Stomach smooth muscle (tissue), 2 donors: ENCODE measurements at regions not wholly inside any gene's neighbourhood (a gene's known extent, or its start where the extent isn't known, plus 50 kb on each side); places are given as distances from the start of the nearest gene placed in this dataset.

Experiments used
- H3K27ac ChIP-seq: one replicate; pipeline ENCODE4 v1.7.0; 2013; ENCODE audit warnings: mild to moderate bottlenecking, low read length, inconsistent platforms
- H3K27me3 ChIP-seq, 2 donors: one replicate each; pipeline ENCODE4 v1.7.0; 2013; ENCODE audit warnings: low read length in 2 of 2; ENCODE audit not compliant: insufficient read depth in 2 of 2, control insufficient read depth in 1 of 2
- H3K36me3 ChIP-seq, 2 donors: one replicate each; pipeline ENCODE4 v1.7.0; 2013; ENCODE audit warnings: low read length in 2 of 2; ENCODE audit not compliant: control insufficient read depth in 2 of 2, insufficient read depth in 2 of 2
- H3K4me1 ChIP-seq: one replicate; pipeline ENCODE4 v1.7.0; 2013; ENCODE audit warnings: low read length; ENCODE audit not compliant: control insufficient read depth, insufficient read depth
- H3K4me3 ChIP-seq, 2 donors: one replicate each; pipeline ENCODE4 v1.7.0; 2013; ENCODE audit warnings: low read length in 2 of 2
- H3K9ac ChIP-seq, 2 donors: one replicate each; pipeline ENCODE4 v1.7.0; 2013; ENCODE audit warnings: low read length in 2 of 2, mild to moderate bottlenecking in 1 of 2
- H3K9me3 ChIP-seq, 2 donors: one replicate each; pipeline ENCODE4 v1.7.0; 2013; ENCODE audit warnings: low read length in 2 of 2; ENCODE audit not compliant: control insufficient read depth in 2 of 2
- donor health status: healthy.
- donor health status: Pancreatic carcinoma.

DNA sequence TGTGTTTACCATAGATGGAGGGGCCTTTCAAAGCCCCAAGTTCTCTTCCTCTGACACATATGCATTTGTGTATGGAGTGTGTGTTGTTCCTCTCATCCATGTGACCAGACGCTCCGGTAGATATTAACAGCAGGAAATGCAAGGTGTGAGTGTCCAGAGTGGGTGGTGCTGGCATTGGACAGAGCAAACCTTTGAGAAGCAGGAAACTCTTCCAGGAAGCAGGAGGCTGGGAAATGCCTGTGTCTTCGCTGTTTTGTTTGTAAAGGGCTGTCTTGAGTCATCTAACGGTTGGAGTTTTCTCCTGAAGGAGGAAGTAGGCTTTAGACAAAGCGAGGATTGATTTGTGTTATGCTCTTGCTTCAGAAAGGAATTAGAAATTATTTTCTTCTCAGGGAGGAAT lies 370.9 kb downstream of the PLK2 start:
- H3K27ac ChIP-seq = no peak overlapping the region
- H3K27me3 ChIP-seq = no peaks in the 10 kb centered on the region
- H3K4me1 ChIP-seq = no peaks in the 10 kb centered on the region
- no peaks in the 10 kb centered on the region for H3K36me3 ChIP-seq
- H3K9ac ChIP-seq = no peak overlapping the region
- no peaks in the 10 kb centered on the region for H3K9me3 ChIP-seq
- no peak overlapping the region for H3K4me3 ChIP-seq

- Histone ChIP-seq H3K36me3 (no peaks in the 10 kb centered on the region), H3K9ac (no peak overlapping the region), H3K27ac (no peak overlapping the region), H3K4me1 (no peaks in the 10 kb centered on the region), H3K4me3 (no peak overlapping the region), H3K9me3 (no peaks in the 10 kb centered on the region), H3K27me3 (no peaks in the 10 kb centered on the region)
These were observed 372.0 kb downstream of the PLK2 start for GRCh38 chr5:58087905-58088304.

GRCh38 chr5:58087123-58087522 lies 372.8 kb downstream of the PLK2 start:
- Histone ChIP-seq H3K9ac (no peak overlapping the region), H3K27ac (no peak overlapping the region), H3K4me1 (no peaks in the 10 kb centered on the region), H3K4me3 (no peak overlapping the region), H3K9me3 (no peaks in the 10 kb centered on the region), H3K36me3 (no peaks in the 10 kb centered on the region), H3K27me3 (no peaks in the 10 kb centered on the region)

- H3K27me3 ChIP-seq = no peaks in the 10 kb centered on the region
- no peak overlapping the region for H3K9ac ChIP-seq
- H3K27ac ChIP-seq = no peak overlapping the region
- no peaks in the 10 kb centered on the region for H3K9me3 ChIP-seq
- H3K4me3 ChIP-seq = no peak overlapping the region
- H3K36me3 ChIP-seq = no peaks in the 10 kb centered on the region
- H3K4me1 ChIP-seq = no peaks in the 10 kb centered on the region
These were observed 374.1 kb downstream of the PLK2 start for GRCh38 chr5:58085800-58086199.

- Histone ChIP-seq H3K36me3 (no peaks in the 10 kb centered on the region), H3K4me1 (no peaks in the 10 kb centered on the region), H3K4me3 (no peak overlapping the region), H3K27ac (no peak overlapping the region), H3K27me3 (no peaks in the 10 kb centered on the region), H3K9ac (no peak overlapping the region), H3K9me3 (no peaks in the 10 kb centered on the region)
These were observed 378.5 kb downstream of the PLK2 start for GRCh38 chr5:58081435-58081834.

DNA sequence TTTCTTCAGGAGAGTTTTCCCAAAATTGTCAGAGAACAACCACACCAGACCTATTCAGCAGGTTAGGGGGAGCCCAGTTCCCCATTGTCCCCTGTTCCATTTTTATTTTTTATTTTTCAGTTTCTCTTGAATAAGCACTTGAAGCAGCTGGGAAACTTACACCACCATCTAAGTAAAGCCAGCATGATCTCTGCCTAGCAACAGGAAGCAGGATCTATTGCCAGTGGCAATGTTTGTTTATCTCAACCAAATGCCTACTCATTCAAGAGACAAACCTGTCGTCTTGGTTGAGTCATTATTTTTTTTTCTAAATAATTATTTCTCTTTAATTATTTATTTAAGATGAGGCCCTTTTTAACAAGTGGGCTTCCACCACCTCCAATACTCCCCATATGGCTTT lies 379.3 kb downstream of the PLK2 start:
- Histone ChIP-seq H3K9ac (no peak overlapping the region), H3K9me3 (no peaks in the 10 kb centered on the region), H3K27ac (no peak overlapping the region), H3K27me3 (no peaks in the 10 kb centered on the region), H3K36me3 (no peaks in the 10 kb centered on the region), H3K4me3 (no peak overlapping the region), H3K4me1 (no peaks in the 10 kb centered on the region)

- Histone ChIP-seq H3K4me1 (no peaks in the 10 kb centered on the region), H3K9me3 (no peaks in the 10 kb centered on the region), H3K27me3 (no peaks in the 10 kb centered on the region), H3K36me3 (no peaks in the 10 kb centered on the region), H3K4me3 (no peak overlapping the region), H3K27ac (no peak overlapping the region), H3K9ac (no peak overlapping the region)
These were observed 381.9 kb downstream of the PLK2 start for GRCh38 chr5:58077966-58078365.

- Histone ChIP-seq H3K4me3 (no peak overlapping the region), H3K27me3 (no peaks in the 10 kb centered on the region), H3K9me3 (no peaks in the 10 kb centered on the region), H3K27ac (no peak overlapping the region), H3K4me1 (no peaks in the 10 kb centered on the region), H3K36me3 (no peaks in the 10 kb centered on the region), H3K9ac (no peak overlapping the region)
These were observed 382.5 kb downstream of the PLK2 start for GRCh38 chr5:58077416-58077815.

DNA sequence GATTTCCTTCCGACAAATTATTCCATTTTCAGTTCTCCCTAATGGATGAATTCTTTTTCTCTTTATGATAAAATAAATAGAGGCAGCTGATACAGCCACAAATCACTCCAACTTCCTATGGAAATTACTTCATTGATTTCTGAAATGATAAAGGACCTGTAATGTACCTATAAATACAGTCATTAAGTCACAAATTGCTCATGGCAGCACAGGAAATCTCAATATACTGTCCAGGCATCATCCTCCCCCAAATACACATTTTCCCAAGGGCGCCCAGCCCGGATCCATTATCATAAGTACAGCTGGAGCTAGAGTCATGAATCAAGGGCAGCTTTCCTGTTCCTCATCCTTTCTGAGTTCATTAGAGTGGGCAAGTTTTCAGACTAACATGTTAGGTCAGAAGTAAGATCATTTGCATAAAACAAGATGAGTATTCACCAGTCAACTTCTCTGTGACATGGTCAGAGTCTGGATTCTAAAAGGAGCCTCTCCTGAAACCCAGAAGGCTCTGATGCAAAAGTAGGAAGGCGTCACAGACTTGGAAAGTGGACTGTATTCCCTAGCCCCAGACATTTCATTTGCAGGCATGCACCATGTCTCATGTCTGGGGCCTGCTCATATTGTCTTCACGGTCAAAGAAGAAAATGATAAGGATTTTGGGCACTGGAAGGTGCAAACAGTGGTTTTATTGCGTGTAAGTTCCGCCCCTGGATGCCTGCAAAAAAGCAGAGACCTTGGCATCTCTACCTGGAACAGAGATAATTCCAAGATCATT lies 383.2 kb downstream of the PLK2 start:
- Histone ChIP-seq H3K27me3 (no peaks in the 10 kb centered on the region), H3K4me1 (no peaks in the 10 kb centered on the region), H3K36me3 (no peaks in the 10 kb centered on the region), H3K4me3 (no peak overlapping the region), H3K9me3 (no peaks in the 10 kb centered on the region), H3K27ac (no peak overlapping the region), H3K9ac (no peak overlapping the region)

DNA sequence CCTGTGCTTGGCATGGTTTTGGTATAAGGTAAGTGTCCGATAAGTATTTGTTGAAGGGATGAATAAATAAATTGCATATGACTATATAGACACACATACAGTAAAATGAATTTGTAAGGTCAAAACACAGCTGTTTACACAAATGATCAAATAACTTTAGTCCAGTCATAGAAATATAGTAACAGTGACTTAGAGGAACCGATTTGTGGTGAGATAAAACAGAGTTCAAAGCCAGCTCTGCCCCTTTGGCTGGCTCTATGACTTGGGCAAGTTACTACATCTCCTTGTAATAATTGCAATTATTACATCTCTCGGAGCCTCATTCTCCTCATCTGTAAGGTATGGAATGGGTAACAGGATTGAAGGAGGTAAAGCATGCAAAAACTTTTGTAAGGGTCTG lies 384.0 kb downstream of the PLK2 start:
- no peaks in the 10 kb centered on the region for H3K9me3 ChIP-seq
- H3K27ac ChIP-seq = no peak overlapping the region
- H3K36me3 ChIP-seq = no peaks in the 10 kb centered on the region
- no peaks in the 10 kb centered on the region for H3K4me1 ChIP-seq
- no peaks in the 10 kb centered on the region for H3K27me3 ChIP-seq
- no peak overlapping the region for H3K9ac ChIP-seq
- no peak overlapping the region for H3K4me3 ChIP-seq

GRCh38 chr5:58074717-58075116 lies 385.2 kb downstream of the PLK2 start:
- H3K9me3 ChIP-seq = no peaks in the 10 kb centered on the region
- no peak overlapping the region for H3K27ac ChIP-seq
- H3K9ac ChIP-seq = no peak overlapping the region
- no peaks in the 10 kb centered on the region for H3K36me3 ChIP-seq
- no peaks in the 10 kb centered on the region for H3K4me1 ChIP-seq
- no peaks in the 10 kb centered on the region for H3K27me3 ChIP-seq
- no peak overlapping the region for H3K4me3 ChIP-seq
